PFSK-1 (cell line): ENCODE measurements at regions not wholly inside any gene's neighbourhood (a gene's known extent, or its start where the extent isn't known, plus 50 kb on each side); places are given as distances from the start of the nearest gene placed in this dataset.

Experiments used
- FOXP2 ChIP-seq: optimal IDR thresholded peaks from 2 replicates; pipeline ENCODE3; 2011; ENCODE audit warnings: borderline replicate concordance, control low read depth, inconsistent platforms; ENCODE audit not compliant: insufficient read depth; ENCODE audit errors: extremely low read length, extremely low read depth
- POLR2AphosphoS5 ChIP-seq: IDR thresholded peaks from 2 replicates; pipeline ENCODE4 v1.6.1; 2012; ENCODE audit warnings: low read depth, mild to moderate bottlenecking, control low read depth, low read length, moderate library complexity
- SIN3A ChIP-seq: IDR thresholded peaks from 2 replicates; pipeline ENCODE4 v1.6.1; 2012; ENCODE audit warnings: mild to moderate bottlenecking, low read length, moderate library complexity, borderline replicate concordance; ENCODE audit not compliant: insufficient read depth
- TAF1 ChIP-seq: IDR thresholded peaks from 2 replicates; pipeline ENCODE4 v1.6.1; 2012; ENCODE audit warnings: low read length, control low read depth, borderline replicate concordance; ENCODE audit not compliant: insufficient read depth
- TF ChIP-seq, protein P1 (sequence below), 2 experiments: IDR thresholded peaks; 2 replicates each; pipeline versions ENCODE4 v1.6.1 to v1.8.0; 2011 to 2012; ENCODE audit warnings: low read depth in 2 of 2, low read length in 2 of 2, control low read depth in 1 of 2, inconsistent platforms in 1 of 2, mild to moderate bottlenecking in 1 of 2, moderate library complexity in 1 of 2; ENCODE audit not compliant: insufficient read depth in 1 of 2

DNA sequence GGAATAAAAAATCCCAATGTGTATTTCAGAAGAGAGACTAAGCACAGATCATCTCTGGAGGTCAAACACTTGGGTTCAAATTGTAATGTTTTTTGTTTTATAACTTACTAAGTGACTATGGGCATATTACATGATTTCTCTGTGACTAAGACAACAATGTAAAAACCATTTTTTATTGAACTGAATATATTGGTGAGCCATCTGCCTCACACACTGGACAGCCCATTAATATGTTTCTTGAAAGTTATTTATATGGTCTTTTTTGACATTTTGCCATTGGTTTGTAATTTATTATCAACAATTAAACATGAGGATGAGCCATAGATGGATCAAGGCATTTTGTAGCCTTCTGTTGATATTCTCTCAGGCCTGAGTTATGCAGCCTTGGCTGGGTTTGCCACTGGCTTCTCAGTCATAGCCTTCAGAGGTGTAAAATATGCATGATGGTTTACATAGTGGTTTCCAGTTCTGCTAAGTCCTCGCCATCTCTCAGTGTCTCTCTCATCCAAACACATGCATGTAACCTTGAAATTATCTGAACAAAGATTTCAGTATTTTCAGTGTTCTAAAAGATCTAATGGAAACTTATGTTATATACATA, 997.2 kb downstream of the DIPK2A start:
- TF ChIP-seq FOXP2 (no peak), POLR2AphosphoS5 (no peak), TAF1 (no peak), SIN3A (no peak)
- TF ChIP-seq, protein P1, sequence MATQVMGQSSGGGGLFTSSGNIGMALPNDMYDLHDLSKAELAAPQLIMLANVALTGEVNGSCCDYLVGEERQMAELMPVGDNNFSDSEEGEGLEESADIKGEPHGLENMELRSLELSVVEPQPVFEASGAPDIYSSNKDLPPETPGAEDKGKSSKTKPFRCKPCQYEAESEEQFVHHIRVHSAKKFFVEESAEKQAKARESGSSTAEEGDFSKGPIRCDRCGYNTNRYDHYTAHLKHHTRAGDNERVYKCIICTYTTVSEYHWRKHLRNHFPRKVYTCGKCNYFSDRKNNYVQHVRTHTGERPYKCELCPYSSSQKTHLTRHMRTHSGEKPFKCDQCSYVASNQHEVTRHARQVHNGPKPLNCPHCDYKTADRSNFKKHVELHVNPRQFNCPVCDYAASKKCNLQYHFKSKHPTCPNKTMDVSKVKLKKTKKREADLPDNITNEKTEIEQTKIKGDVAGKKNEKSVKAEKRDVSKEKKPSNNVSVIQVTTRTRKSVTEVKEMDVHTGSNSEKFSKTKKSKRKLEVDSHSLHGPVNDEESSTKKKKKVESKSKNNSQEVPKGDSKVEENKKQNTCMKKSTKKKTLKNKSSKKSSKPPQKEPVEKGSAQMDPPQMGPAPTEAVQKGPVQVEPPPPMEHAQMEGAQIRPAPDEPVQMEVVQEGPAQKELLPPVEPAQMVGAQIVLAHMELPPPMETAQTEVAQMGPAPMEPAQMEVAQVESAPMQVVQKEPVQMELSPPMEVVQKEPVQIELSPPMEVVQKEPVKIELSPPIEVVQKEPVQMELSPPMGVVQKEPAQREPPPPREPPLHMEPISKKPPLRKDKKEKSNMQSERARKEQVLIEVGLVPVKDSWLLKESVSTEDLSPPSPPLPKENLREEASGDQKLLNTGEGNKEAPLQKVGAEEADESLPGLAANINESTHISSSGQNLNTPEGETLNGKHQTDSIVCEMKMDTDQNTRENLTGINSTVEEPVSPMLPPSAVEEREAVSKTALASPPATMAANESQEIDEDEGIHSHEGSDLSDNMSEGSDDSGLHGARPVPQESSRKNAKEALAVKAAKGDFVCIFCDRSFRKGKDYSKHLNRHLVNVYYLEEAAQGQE (IDR thresholded peaks at IDR 0.05; ENCODE audit: insufficient read depth in 1 of 2, low read depth in 2 of 2, low read length in 2 of 2): no peak
